ENCODE measurements at regions not wholly inside any gene's neighbourhood (a gene's known extent, or its start where the extent isn't known, plus 50 kb on each side); places are given as distances from the start of the nearest gene placed in this dataset.

GRCh38 chr15:73803806-73804205 lies 50.7 kb upstream of the INSYN1 start:
- no peak for DNase-seq

- no peak for DNase-seq
Measured at GRCh38 chr15:73805504-73806089, 52.4 kb upstream of the INSYN1 start.

DNA sequence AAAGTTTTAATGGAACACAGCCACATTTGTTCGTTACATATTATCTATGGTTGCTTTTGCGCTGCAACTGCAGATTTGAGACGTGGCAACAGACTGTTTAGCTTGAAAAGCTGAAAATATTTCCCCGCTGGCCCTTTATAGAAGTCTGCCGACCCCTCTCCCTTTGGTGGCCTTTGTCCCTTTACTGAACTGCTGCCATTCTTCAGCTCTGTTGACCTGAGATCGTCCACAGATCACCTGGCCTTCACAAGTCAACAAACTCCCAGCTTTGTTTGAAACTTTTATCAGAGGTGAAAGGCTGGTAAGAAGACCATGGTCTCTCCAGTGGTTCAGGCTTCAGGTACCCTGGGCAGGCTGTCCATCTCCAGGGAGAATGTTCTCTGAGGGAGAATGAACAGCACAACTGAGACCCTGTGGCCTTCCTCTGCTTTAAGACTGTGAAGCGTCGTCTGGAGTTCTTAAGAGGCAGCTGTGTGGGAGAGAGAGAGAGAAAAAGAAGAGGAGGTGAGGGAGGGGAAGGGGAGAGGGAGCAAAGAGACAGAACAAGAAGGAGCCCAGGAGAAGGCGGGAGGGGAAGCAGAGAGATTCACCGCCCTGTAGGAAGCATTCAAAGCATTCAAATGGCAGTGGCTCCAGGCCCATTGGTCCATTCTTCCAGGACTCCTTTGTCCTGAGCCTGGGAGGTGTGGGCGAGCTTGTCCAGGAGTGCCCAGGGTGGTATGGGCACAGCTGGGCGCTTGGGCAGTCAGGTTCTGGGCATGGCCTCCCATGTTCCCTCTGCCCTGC lies 53.7 kb upstream of the INSYN1 start:
- no peak for DNase-seq

GRCh38 chr15:73807865-73808264 lies 54.7 kb upstream of the INSYN1 start:
- DNase-seq: no peak

- peak in 1 of 2 experiments; percentile 5 for DNase-seq
Measured at GRCh38 chr15:73809728-73810501, 56.8 kb upstream of the INSYN1 start.

GRCh38 chr15:73812806-73813465 lies 59.8 kb upstream of the INSYN1 start:
- DNase-seq: no peak

GRCh38 chr15:73813589-73813988 lies 59.8 kb upstream of the TBC1D21 start:
- no peak for DNase-seq

DNA sequence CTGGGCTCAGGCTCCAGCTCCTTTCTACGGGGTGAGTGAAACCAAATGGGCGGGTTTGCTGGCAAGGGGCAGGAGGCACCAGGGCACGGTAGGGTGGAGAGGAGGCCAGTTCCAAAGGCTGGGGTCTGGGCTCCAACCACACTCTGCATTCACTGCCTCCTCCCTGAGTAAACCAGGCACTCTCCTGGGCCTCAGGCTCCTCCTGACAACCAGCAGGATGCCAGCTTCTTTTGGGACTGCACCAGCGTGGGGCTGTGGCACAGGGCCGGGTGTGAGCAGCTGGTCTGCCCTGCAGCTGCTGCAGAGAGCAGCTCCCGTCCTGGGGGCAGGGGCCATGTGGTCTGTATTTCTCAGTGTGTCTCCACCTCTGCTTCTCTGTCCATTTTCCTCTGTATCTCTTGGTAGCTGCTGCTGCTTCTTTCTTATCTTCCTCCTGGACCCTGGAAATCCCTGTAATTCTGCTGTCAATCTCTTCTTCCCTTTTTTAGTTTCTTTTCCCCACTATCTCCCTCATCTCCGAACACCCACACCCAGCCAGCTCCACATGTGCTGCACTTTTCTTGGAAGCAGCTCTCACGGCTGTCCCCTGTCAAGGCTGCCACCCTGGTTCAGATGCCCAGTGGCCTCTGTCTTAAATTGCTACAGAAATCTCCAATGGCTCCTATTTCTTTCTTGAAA lies 54.9 kb upstream of the TBC1D21 start:
- no peak for DNase-seq

DNA sequence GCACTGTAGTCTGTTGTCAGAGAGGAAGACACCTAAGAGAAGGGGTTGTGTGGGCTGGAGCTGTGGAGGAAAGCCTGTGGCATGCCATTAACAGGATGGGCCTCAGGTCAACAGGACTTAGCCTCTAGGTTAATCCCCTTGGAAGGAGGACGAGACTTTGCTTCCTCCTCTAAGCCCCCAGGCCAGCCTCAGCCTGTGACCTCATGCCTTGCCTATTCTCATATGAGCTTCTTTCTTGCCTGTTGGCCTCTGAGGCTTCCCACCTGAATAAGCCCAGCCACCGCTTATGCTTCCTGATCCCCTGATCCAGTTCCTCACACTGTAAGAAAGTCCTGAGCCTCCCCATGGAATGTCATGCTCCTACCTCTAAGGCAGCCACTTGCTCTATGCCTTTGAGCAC lies 52.2 kb upstream of the TBC1D21 start:
- DNase-seq: no peak

- DNase-seq: no peak
Measured at GRCh38 chr15:73822998-73823397, 50.4 kb upstream of the TBC1D21 start.

All from NCI-H526 (cell line).